CD4-positive, alpha-beta memory T cell (primary cell): ENCODE measurements at regions not wholly inside any gene's neighbourhood (a gene's known extent, or its start where the extent isn't known, plus 50 kb on each side); places are given as distances from the start of the nearest gene placed in this dataset.

ENCODE experiments used
- CTCF ChIA-PET: fragments of 350-600 bp; sonication (Branson Sonifier 250); formaldehyde crosslinking; loops from one replicate; lab custom pipeline; 2021; ENCODE audit warnings: inconsistent platforms; ENCODE audit not compliant: partially characterized antibody; lab: Charles Lee
- POLR2A ChIA-PET: fragments of 350-600 bp; sonication (Branson Sonifier 250); formaldehyde crosslinking; loops from one replicate; lab custom pipeline; 2021; ENCODE audit not compliant: partially characterized antibody; lab: Charles Lee
- DNase-seq, 5 donors: peaks; one replicate each; pipeline versions ENCODE4 v3.0.0 to v3.0.0-alpha.2; 2020 to 2022; ENCODE audit warnings: mixed read lengths in 1 of 5
- H3K27ac ChIP-seq: one replicate; pipeline ENCODE4 v1.7.0; 2013; ENCODE audit warnings: low read depth, low read length
- H3K27me3 ChIP-seq: 2 replicates; pipeline ENCODE4 v1.7.0; 2013; ENCODE audit warnings: mild to moderate bottlenecking, low read length, moderate library complexity; ENCODE audit not compliant: insufficient read depth
- H3K36me3 ChIP-seq: 2 replicates; pipeline ENCODE4 v1.7.0; 2013; ENCODE audit warnings: mild to moderate bottlenecking, low read length, moderate library complexity; ENCODE audit not compliant: insufficient read depth
- H3K4me1 ChIP-seq: 2 replicates; pipeline ENCODE4 v1.7.0; 2013; ENCODE audit warnings: mild to moderate bottlenecking, low read length, moderate library complexity; ENCODE audit not compliant: insufficient read depth
- H3K4me3 ChIP-seq, 2 donors: one replicate each; pipeline ENCODE4 v1.7.0; 2013; ENCODE audit warnings: low read length in 2 of 2, mild to moderate bottlenecking in 1 of 2
- H3K9me3 ChIP-seq, 2 donors: one replicate each; pipeline ENCODE4 v1.7.0; 2013; ENCODE audit warnings: low read length in 2 of 2, control low read depth in 1 of 2; ENCODE audit not compliant: control insufficient read depth in 1 of 2
- H3K27ac Mint-ChIP-seq, 7 donors: one replicate each; pipeline ENCODE4 v1.8.0; 2020 to 2021; ENCODE audit warnings: mixed read lengths in 7 of 7, mild to moderate bottlenecking in 6 of 7, inconsistent platforms in 3 of 7, moderate library complexity in 3 of 7
- H3K27me3 Mint-ChIP-seq, 2 donors: one replicate each; pipeline ENCODE4 v1.8.0; 2020 to 2021; ENCODE audit warnings: mixed read lengths in 2 of 2
- H3K36me3 Mint-ChIP-seq, 2 donors: one replicate each; pipeline ENCODE4 v1.8.0; 2020 to 2021; ENCODE audit warnings: mixed read lengths in 2 of 2, inconsistent platforms in 1 of 2, mild to moderate bottlenecking in 1 of 2
- H3K4me1 Mint-ChIP-seq, 4 donors: one replicate each; pipeline ENCODE4 v1.8.0; 2020 to 2021; ENCODE audit warnings: mixed read lengths in 4 of 4, mild to moderate bottlenecking in 1 of 4
- H3K4me3 Mint-ChIP-seq, 8 donors: one replicate each; pipeline ENCODE4 v1.8.0; 2020 to 2021; ENCODE audit warnings: mixed read lengths in 8 of 8, mild to moderate bottlenecking in 7 of 8, moderate library complexity in 6 of 8, inconsistent platforms in 3 of 8
- H3K9me3 Mint-ChIP-seq, 8 donors: one replicate each; pipeline ENCODE4 v1.8.0; 2020 to 2021; ENCODE audit warnings: mixed read lengths in 8 of 8, mild to moderate bottlenecking in 5 of 8, inconsistent platforms in 3 of 8, moderate library complexity in 1 of 8
- intact Hi-C: fragments of 100-400 bp; cut with micrococcal nuclease; formaldehyde crosslinking; loops from one replicate; pipeline ENCODE4 v1.15.1; 2023

DNA sequence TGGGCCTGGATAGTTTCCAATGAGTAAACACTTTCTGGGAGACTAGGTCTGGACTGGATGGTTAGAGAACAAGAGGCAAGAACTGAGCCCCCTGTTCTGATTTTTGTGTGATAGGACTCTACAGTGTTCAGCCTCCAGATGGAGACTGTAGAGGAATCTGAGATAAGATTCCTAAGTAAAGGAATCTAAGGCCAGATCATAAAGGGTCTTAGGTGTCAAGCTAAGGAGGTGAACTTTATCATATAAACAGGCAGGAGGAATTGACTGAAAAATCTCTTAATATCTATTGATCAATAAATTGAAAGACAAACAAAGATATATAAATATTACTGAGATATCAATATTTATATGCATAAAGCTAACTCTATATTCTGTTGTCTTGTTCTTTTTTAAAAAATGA lies 449.1 kb upstream of the DAB1 start:
- intact Hi-C loops = no loop called here
- no peaks in the 10 kb centered on the region for H3K4me1 Mint-ChIP-seq
- Histone ChIP-seq H3K27ac (no peak overlapping the region), H3K36me3 (no peaks in the 10 kb centered on the region), H3K9me3 (no peaks in the 10 kb centered on the region), H3K27me3 (no peaks in the 10 kb centered on the region), H3K4me3 (no peak overlapping the region), H3K4me1 (no peaks in the 10 kb centered on the region)
- H3K27ac Mint-ChIP-seq = peak overlapping the region in 1 of 7 donors; percentile 17
- peaks cover 0 to 2% of the 10 kb centered on the region in 2 donors for H3K27me3 Mint-ChIP-seq
- POLR2A ChIA-PET = no interaction called here
- H3K4me3 Mint-ChIP-seq = no peak overlapping the region
- DNase-seq = no peak
- H3K36me3 Mint-ChIP-seq = no peaks in the 10 kb centered on the region
- CTCF ChIA-PET = no interaction called here
- peaks cover 0 to 6% (median 0%) of the 10 kb centered on the region in 8 donors for H3K9me3 Mint-ChIP-seq

DNA sequence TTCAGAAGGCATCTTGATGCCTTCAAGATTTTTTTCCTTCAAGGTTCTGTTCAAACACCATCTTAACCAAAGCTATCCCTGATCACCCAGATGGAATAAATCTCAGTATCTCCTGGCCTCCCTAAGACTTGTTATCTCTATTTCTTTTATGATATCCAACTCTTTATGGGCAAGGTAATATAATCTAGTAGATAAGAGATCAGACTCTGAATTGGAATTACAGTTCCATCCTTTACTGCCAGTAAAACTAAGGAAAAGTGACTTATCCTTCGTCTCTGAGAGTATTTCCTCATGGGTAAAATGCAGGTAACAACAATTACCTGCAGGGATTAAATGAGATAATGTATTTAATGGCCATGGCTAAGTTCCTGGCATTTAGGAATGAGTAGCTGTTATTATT lies 445.0 kb upstream of the DAB1 start:
- no peaks in the 10 kb centered on the region for H3K36me3 ChIP-seq
- Mint-ChIP-seq H3K36me3 (no peaks in the 10 kb centered on the region), H3K4me1 (no peaks in the 10 kb centered on the region), H3K27ac (no peak overlapping the region), H3K27me3 (no peaks in the 10 kb centered on the region), H3K4me3 (no peak overlapping the region), H3K9me3 (peaks cover 0 to 6% (median 1%) of the 10 kb centered on the region in 8 donors)
- no peak overlapping the region for H3K27ac ChIP-seq
- intact Hi-C loops = no loop called here
- H3K4me1 ChIP-seq = no peaks in the 10 kb centered on the region
- H3K27me3 ChIP-seq = no peaks in the 10 kb centered on the region
- H3K4me3 ChIP-seq = no peak overlapping the region
- no peak for DNase-seq
- ChIA-PET CTCF (no interaction called here), POLR2A (no interaction called here)
- H3K9me3 ChIP-seq = no peaks in the 10 kb centered on the region

DNA sequence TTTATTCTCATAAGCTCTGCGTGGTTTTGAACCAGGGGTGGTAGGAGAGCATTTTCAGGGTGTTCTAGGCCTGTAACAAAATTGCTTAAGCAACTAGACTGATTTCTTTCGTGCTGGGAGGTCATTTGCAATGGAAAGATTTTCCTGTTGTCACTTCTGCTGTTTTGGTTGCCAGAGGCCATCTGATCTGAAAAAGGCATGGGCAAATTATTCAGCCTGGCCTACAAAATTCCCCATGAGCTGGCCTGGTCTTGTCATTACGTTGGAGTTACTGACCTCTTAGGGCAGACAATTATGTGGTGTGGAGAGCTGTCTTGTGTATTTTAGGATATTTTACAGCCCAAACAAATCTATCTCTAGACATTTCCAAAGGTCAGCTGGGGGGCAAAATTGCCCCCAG lies 444.4 kb upstream of the DAB1 start:
- Histone ChIP-seq H3K4me3 (no peak overlapping the region), H3K36me3 (no peaks in the 10 kb centered on the region), H3K27me3 (no peaks in the 10 kb centered on the region), H3K4me1 (no peaks in the 10 kb centered on the region), H3K9me3 (no peaks in the 10 kb centered on the region), H3K27ac (no peak overlapping the region)
- ChIA-PET POLR2A (no interaction called here), CTCF (no interaction called here)
- H3K27ac Mint-ChIP-seq = no peak overlapping the region
- DNase-seq = no peak
- no peaks in the 10 kb centered on the region for H3K36me3 Mint-ChIP-seq
- intact Hi-C loops = no loop called here
- H3K27me3 Mint-ChIP-seq = no peaks in the 10 kb centered on the region
- no peaks in the 10 kb centered on the region for H3K4me1 Mint-ChIP-seq
- peaks cover 0 to 6% (median 1%) of the 10 kb centered on the region in 8 donors for H3K9me3 Mint-ChIP-seq
- no peak overlapping the region for H3K4me3 Mint-ChIP-seq

GRCh38 chr1:57866998-57867397 lies 443.1 kb upstream of the DAB1 start:
- no peaks in the 10 kb centered on the region for H3K4me1 ChIP-seq
- no peaks in the 10 kb centered on the region for H3K9me3 ChIP-seq
- no peaks in the 10 kb centered on the region for H3K27me3 ChIP-seq
- no peaks in the 10 kb centered on the region for H3K36me3 ChIP-seq
- ChIA-PET CTCF (no interaction called here), POLR2A (no interaction called here)
- H3K27me3 Mint-ChIP-seq = no peaks in the 10 kb centered on the region
- no peak overlapping the region for H3K4me3 Mint-ChIP-seq
- peaks cover 0 to 4% (median 0%) of the 10 kb centered on the region in 8 donors for H3K9me3 Mint-ChIP-seq
- H3K4me3 ChIP-seq = no peak overlapping the region
- H3K27ac Mint-ChIP-seq = no peak overlapping the region
- no peak for DNase-seq
- H3K27ac ChIP-seq = no peak overlapping the region
- no peaks in the 10 kb centered on the region for H3K4me1 Mint-ChIP-seq
- no peaks in the 10 kb centered on the region for H3K36me3 Mint-ChIP-seq
- intact Hi-C loops = no loop called here

DNA sequence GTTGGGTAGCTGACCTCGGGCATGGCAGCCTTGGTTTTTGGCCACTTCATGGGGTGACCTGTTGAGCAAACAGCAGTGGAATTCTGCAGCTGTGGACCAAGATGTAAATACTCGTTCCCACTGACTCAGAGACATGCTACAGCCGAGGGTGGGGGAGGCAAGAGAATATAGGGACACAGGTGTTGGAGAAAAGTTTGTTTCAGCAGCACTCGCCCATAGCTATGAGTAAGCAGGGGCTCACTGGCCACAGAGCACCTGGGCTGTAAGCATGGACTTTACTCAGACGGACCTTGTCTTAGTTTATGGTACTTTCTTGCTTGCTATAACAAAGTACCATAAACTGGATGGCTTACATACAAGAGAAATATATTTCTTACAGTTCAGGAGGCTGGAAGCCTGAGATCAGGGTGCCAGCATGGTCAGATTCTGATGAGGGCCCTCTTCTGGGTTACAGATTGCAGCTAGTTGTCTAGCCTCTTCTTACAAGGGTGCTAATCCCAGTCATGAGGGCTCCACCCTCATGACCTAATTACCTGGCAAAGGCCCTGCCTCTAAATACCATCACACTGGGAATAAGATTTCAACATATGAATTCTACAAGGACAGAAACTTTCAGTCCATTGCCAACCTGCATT lies 437.2 kb upstream of the DAB1 start:
- no peaks in the 10 kb centered on the region for H3K9me3 ChIP-seq
- no peak overlapping the region for H3K4me3 ChIP-seq
- no peaks in the 10 kb centered on the region for H3K27me3 ChIP-seq
- no peaks in the 10 kb centered on the region for H3K4me1 Mint-ChIP-seq
- DNase-seq = no peak
- H3K9me3 Mint-ChIP-seq = peaks cover 0 to 2% (median under 1%) of the 10 kb centered on the region in 8 donors
- POLR2A ChIA-PET = no interaction called here
- H3K4me1 ChIP-seq = no peaks in the 10 kb centered on the region
- H3K4me3 Mint-ChIP-seq = no peak overlapping the region
- H3K36me3 Mint-ChIP-seq = no peaks in the 10 kb centered on the region
- H3K27ac ChIP-seq = no peak overlapping the region
- H3K27me3 Mint-ChIP-seq = no peaks in the 10 kb centered on the region
- H3K36me3 ChIP-seq = no peaks in the 10 kb centered on the region
- CTCF ChIA-PET = no interaction called here
- no peak overlapping the region for H3K27ac Mint-ChIP-seq
- intact Hi-C loops = no loop called here

GRCh38 chr1:57860325-57860724 lies 436.5 kb upstream of the DAB1 start:
- no peaks in the 10 kb centered on the region for H3K4me1 Mint-ChIP-seq
- Histone ChIP-seq H3K9me3 (no peaks in the 10 kb centered on the region), H3K4me1 (no peaks in the 10 kb centered on the region), H3K4me3 (no peak overlapping the region), H3K36me3 (no peaks in the 10 kb centered on the region), H3K27me3 (no peaks in the 10 kb centered on the region), H3K27ac (no peak overlapping the region)
- H3K36me3 Mint-ChIP-seq = no peaks in the 10 kb centered on the region
- H3K4me3 Mint-ChIP-seq = no peak overlapping the region
- ChIA-PET POLR2A (no interaction called here), CTCF (no interaction called here)
- peaks cover 0 to 2% (median 0%) of the 10 kb centered on the region in 8 donors for H3K9me3 Mint-ChIP-seq
- intact Hi-C loops = no loop called here
- no peak overlapping the region for H3K27ac Mint-ChIP-seq
- DNase-seq = no peak
- H3K27me3 Mint-ChIP-seq = no peaks in the 10 kb centered on the region

- no peaks in the 10 kb centered on the region for H3K27me3 ChIP-seq
- no peaks in the 10 kb centered on the region for H3K36me3 ChIP-seq
- no peaks in the 10 kb centered on the region for H3K27me3 Mint-ChIP-seq
- no peaks in the 10 kb centered on the region for H3K4me1 Mint-ChIP-seq
- no peaks in the 10 kb centered on the region for H3K4me1 ChIP-seq
- DNase-seq = no peak
- intact Hi-C loops = no loop called here
- H3K9me3 ChIP-seq = no peaks in the 10 kb centered on the region
- H3K36me3 Mint-ChIP-seq = no peaks in the 10 kb centered on the region
- H3K4me3 ChIP-seq = no peak overlapping the region
- H3K27ac ChIP-seq = no peak overlapping the region
- ChIA-PET POLR2A (no interaction called here), CTCF (no interaction called here)
- H3K4me3 Mint-ChIP-seq = no peak overlapping the region
- peaks cover 0 to 2% (median 0%) of the 10 kb centered on the region in 8 donors for H3K9me3 Mint-ChIP-seq
- H3K27ac Mint-ChIP-seq = no peak overlapping the region
Measured at GRCh38 chr1:57858740-57859139, 434.9 kb upstream of the DAB1 start.

GRCh38 chr1:57857809-57858208 lies 433.9 kb upstream of the DAB1 start:
- POLR2A ChIA-PET = no interaction called here
- Mint-ChIP-seq H3K9me3 (peaks cover 0 to 2% (median 0%) of the 10 kb centered on the region in 8 donors), H3K27ac (no peak overlapping the region), H3K4me3 (no peak overlapping the region), H3K27me3 (no peaks in the 10 kb centered on the region), H3K4me1 (no peaks in the 10 kb centered on the region), H3K36me3 (no peaks in the 10 kb centered on the region)
- Histone ChIP-seq H3K9me3 (no peaks in the 10 kb centered on the region), H3K4me1 (no peaks in the 10 kb centered on the region), H3K27me3 (no peaks in the 10 kb centered on the region), H3K4me3 (no peak overlapping the region), H3K27ac (no peak overlapping the region), H3K36me3 (no peaks in the 10 kb centered on the region)
- CTCF ChIA-PET = no interaction called here
- intact Hi-C loops = no loop called here
- DNase-seq = no peak
